ENCODE measurements at regions not wholly inside any gene's neighbourhood (a gene's known extent, or its start where the extent isn't known, plus 50 kb on each side); places are given as distances from the start of the nearest gene placed in this dataset.

DNA sequence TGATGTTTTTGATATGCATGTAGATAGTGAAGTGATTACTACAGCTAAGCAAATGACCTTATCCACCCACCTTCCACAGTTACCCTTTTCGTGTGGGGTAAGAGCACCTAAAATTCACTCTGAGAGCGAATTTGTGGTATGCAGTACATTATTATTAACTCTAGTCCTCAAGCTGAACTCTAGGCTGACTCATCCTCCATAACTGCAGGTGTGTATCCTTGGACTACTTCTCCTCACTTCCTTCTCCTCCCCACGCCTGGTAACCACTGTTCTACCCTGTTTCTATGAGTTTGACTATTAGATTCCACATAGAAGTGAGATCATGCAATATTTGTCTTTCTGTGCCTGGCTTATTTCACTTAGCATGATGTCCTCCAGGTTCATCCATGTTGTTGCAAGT is 484.6 kb downstream of the GATA3 start:
- Histone ChIP-seq H3K27me3 (ENCODE audit: control insufficient read depth, insufficient read depth, low read length) (peaks cover 6% of the 10 kb centered on the region), H3K36me3 (ENCODE audit: control insufficient read depth, insufficient read depth, low read length) (no peaks in the 10 kb centered on the region), H3K4me3 (ENCODE audit: low read depth, low read length) (no peak overlapping the region)
- TF ChIP-seq, protein P1, sequence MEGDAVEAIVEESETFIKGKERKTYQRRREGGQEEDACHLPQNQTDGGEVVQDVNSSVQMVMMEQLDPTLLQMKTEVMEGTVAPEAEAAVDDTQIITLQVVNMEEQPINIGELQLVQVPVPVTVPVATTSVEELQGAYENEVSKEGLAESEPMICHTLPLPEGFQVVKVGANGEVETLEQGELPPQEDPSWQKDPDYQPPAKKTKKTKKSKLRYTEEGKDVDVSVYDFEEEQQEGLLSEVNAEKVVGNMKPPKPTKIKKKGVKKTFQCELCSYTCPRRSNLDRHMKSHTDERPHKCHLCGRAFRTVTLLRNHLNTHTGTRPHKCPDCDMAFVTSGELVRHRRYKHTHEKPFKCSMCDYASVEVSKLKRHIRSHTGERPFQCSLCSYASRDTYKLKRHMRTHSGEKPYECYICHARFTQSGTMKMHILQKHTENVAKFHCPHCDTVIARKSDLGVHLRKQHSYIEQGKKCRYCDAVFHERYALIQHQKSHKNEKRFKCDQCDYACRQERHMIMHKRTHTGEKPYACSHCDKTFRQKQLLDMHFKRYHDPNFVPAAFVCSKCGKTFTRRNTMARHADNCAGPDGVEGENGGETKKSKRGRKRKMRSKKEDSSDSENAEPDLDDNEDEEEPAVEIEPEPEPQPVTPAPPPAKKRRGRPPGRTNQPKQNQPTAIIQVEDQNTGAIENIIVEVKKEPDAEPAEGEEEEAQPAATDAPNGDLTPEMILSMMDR (IDR thresholded peaks at IDR 0.05; ENCODE audit: insufficient read depth, low read length, poor library complexity, severe bottlenecking): no peak
- DNase-seq (ENCODE audit: low read depth): no peak

DNA sequence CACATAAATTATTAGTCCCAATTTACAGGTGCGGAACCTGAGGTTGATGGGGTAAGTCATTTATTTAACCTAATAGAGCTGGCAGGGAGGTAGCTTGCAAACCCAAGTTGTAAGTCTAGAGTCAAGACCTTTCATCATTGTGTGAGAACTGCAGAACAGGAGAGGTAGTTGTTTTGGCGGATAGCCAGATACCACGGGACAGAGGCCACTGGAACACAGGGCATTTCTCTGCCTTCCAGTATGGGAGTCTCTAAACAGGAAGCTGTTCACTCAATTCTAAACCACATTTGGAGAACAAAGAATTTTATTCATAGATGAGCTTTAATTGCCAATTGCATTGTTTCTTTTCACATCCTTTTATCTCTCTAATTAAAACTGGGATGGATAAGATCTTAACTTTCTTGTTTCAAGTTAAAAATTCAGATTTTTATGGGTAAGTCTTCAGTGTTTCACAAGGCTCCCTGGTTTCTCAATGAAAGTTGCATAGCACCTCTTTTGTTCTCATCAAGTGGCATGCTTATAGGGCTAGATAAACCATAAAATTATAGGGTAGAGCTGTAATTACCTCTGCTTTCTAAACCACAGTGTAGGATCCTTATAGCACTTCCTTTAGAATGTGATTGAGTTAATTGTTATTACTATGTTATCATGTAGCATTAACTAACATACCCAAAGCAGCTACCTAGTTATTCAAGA is 489.0 kb downstream of the GATA3 start:
- no peaks in the 10 kb centered on the region for H3K27me3 ChIP-seq (ENCODE audit: control insufficient read depth, insufficient read depth, low read length)
- no peak overlapping the region for H3K4me3 ChIP-seq (ENCODE audit: low read depth, low read length)
- DNase-seq (ENCODE audit: low read depth): no peak
- H3K36me3 ChIP-seq (ENCODE audit: control insufficient read depth, insufficient read depth, low read length): no peaks in the 10 kb centered on the region
- TF ChIP-seq, protein P1 (IDR thresholded peaks at IDR 0.05; ENCODE audit: insufficient read depth, low read length, poor library complexity, severe bottlenecking): no peak

DNA sequence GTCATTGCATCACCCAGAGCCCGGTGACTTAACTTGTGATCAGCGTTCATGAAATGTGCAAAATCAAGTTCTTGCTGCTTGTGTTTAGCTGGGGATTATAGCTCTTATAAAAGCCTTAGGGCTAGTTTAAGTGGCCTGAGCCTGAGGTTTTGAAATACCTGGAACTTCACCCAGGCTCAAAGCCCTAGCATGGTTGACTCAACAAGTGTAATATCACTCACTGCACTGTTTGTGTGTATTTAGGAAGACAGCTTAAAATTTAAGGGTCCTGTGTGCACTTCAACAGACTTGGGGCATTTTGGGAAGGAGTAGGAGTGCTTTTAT is 489.5 kb downstream of the GATA3 start:
- no peaks in the 10 kb centered on the region for H3K27me3 ChIP-seq (ENCODE audit: control insufficient read depth, insufficient read depth, low read length)

DNA sequence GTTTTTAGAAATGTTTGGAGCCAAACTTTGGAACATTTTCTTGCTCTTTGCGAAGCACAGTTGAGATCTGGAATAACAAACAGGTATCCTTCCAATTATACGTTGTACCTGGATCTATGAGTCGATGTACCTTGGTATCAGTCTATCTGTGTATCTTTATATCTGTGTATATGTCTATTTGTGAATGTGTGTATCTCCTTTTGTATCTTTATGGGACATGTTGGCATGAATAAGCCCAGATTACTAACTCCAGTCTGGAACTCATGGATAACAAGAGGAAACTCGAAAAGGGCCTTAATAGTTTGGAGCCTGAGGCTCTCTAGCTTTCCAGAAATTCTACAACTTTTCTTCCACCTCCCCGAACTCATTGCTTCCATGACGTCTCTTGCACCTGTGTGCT is 490.0 kb downstream of the GATA3 start:
- no peak for DNase-seq (ENCODE audit: low read depth)
- Histone ChIP-seq H3K36me3 (ENCODE audit: control insufficient read depth, insufficient read depth, low read length) (no peaks in the 10 kb centered on the region), H3K4me3 (ENCODE audit: low read depth, low read length) (no peak overlapping the region), H3K27me3 (ENCODE audit: control insufficient read depth, insufficient read depth, low read length) (no peaks in the 10 kb centered on the region)
- TF ChIP-seq, protein P1 (IDR thresholded peaks at IDR 0.05; ENCODE audit: insufficient read depth, low read length, poor library complexity, severe bottlenecking): no peak

More for the DNA sequence above, 489.5 kb downstream of the GATA3 start:
- TF ChIP-seq, protein P1 (IDR thresholded peaks at IDR 0.05; ENCODE audit: insufficient read depth, low read length, poor library complexity, severe bottlenecking): no peak
- Histone ChIP-seq H3K4me3 (ENCODE audit: low read depth, low read length) (no peak overlapping the region), H3K36me3 (ENCODE audit: control insufficient read depth, insufficient read depth, low read length) (no peaks in the 10 kb centered on the region)
- no peak for DNase-seq (ENCODE audit: low read depth)

DNA sequence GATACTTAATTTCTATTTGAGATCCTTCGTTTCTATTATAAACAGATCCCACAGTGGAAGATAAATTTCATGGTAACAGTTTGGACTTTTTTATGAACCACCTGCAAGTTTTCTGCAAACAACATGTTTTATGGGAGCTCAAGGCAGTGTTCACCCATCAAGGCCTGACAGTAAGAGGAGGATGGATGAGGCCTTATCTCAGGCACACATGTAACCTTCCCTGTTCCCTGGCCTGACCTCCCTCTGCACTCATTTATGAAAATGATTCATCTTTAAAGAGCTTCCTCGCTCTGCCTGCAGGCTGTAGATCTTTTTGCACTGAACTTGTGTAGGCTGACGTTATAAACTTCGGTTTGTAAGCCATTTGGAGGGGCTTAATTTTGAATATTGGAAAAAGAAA is 500.1 kb downstream of the GATA3 start:
- DNase-seq (ENCODE audit: low read depth): no peak
- no peaks in the 10 kb centered on the region for H3K27me3 ChIP-seq (ENCODE audit: control insufficient read depth, insufficient read depth, low read length)

More for the DNA sequence above, 500.1 kb downstream of the GATA3 start:
- H3K36me3 ChIP-seq (ENCODE audit: control insufficient read depth, insufficient read depth, low read length): no peaks in the 10 kb centered on the region
- TF ChIP-seq, protein P1 (IDR thresholded peaks at IDR 0.05; ENCODE audit: insufficient read depth, low read length, poor library complexity, severe bottlenecking): no peak
- no peak overlapping the region for H3K4me3 ChIP-seq (ENCODE audit: low read depth, low read length)

Data from kidney epithelial cell (primary cell).